Left kidney (tissue), 1 donor: ENCODE measurements at regions not wholly inside any gene's neighbourhood (a gene's known extent, or its start where the extent isn't known, plus 50 kb on each side); places are given as distances from the start of the nearest gene placed in this dataset.
"Not testable (repeated sequence)": the region's sequence is repeated elsewhere in the genome, so short reads cannot be mapped to it uniquely, and the experiment has no call there.

Experiments used
- DNase-seq: peaks from one replicate; pipeline ENCODE4 v3.0.0-alpha.2; 2013

DNA sequence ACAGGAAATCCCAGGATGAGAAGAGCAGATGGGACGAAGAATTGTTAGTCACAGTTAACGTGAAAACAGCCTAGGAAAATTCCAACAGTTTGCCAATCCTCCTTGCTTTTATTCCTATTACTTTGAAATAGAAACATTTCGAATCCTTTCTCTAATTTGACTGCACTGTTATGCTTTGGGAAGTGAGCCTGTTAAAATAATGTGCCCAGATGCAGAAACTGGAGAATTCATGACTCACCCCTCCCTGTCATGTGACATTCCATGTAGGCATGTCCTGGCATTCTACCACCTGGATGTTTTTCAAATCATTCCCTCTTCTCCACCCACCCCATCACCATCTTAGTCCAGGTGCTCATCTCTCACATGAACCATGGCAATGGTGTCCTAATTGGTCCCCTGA is 107.3 kb downstream of the MINAR1 start:
- no peak for DNase-seq

DNA sequence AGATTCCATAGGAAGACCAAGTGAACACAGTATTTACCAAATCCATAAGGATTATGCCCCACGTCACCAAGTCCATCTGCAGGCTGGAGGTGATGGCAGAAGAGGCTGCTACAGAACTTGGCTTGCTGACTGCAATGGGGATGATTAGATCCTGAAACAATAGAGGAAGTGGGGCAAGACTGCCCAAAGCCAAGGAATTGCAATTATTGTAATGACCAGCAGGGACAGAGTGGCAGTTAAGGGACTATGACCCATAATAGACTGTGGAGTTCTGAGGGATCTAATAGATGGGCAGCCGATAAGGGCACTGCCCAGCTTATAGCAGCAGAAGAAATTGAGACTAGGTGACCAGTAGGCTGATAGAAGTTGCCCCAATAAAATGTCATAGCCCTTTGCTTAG is 108.4 kb downstream of the MINAR1 start:
- DNase-seq = no peak

DNA sequence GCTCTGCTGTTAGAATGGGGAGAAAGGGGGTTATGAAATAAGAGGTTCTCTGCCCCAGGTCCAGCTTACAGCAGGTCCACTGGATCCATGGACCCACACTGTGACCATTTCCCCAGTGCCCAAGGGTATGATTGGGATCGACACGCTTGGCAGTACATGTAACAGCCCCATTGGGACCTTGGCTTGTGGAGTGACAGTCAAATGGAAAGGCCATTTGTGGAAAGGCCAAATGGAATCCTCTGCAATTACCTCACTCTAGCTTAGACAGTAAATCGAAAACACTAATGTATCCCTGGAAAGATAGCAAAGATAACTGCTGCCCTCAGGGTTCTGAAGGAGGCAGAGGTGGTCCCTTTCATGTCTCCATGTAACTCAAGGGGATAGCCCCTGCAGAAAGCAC is 109.1 kb downstream of the MINAR1 start:
- DNase-seq = no peak

DNA sequence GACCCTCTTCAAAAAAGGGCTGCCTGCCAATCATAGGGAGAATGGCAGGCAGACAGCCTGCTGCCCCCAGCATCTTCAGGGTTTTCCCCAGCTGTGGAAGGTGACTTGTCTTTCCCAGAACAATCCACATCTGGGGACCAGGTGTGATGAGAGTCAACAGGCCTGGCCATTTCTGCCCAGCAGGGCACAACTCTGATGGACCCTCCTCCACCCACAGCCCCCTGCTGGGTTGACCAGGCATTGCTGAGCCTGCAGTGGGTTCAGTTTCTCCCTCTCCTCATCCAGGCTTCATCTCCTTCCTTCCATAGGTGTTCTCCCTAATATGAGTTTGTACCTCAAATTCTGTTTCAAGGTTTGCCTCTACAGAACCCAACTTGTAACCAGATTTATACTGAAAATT is 111.0 kb downstream of the MINAR1 start:
- DNase-seq = no peak

DNA sequence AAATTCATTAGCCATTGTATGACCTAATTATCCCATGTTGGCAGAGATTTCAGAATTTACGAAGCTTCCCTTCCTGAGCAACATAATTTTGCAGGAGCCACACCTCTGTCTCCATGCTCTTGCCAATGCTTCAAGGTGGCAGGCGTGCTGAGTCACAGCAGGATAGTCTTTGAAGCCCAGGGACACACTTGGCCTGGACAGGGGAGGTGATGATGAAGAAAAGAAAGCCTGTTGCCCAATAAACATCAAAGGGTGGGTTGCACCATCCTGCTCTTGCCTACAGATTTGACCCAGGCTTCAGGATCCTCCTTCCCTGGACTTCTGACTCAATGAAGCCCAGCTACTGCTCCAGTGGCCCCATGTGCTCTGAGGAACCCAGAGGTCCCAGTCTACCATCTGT is 117.1 kb downstream of the MINAR1 start:
- no peak for DNase-seq

DNA sequence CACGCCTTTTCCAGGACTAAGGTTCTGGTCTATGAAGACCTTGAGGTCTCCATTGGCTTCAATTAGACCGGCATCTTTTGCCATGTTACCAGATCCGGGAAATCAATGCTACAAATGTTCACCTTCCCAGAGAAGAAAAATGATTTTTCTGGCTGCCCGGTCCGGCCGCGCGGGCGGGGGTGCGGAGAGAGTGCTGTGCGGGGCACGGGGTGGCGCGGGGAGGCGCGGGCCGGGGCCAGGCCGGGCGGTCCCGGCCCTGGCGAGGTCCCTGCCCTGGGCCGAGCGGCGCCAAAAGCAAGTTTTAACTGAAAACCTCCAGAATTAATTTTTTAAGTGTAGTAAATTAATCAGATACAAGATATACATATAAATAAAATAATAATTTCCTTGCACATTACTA is 128.2 kb downstream of the MINAR1 start:
- no peak for DNase-seq

DNA sequence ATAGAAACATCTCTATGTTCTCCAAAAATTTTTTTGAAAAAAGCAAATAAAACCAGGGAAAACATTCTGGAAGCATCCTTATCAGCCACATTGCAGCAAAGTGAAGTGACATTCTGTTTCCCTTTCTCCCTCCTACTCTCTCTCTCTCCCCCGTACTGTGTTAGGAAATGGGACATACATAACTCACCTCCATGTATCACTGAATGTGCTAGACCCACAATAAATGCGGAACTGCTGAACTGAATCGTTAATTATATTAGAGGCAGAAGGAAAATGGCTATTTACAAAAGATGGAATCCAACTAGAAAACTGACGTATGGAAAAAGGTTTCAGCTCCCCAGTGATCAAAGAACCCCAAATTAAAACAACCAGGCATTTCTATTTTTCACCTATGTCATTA is 129.8 kb downstream of the MINAR1 start:
- DNase-seq = peak; percentile 36

DNA sequence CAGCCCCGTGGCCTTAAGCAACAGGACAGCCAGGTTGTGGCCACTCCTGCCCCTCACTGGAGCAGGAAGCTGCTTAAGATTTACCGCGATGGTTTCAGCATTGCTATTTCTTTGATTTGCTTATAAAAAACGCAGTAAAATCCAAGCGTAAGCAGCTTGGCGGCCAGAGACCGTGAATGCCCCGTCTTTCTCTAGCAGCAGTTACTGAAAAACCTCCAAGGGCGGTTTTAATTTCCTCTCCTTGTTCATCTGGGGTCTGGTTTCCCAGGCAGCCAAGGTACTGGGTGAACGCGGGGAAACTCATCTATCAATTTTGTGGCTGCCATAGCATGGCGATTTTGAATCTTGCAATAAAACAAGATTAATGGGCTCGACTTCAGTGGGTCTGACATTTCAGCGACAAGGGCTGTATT is 130.3 kb downstream of the MINAR1 start:
- DNase-seq = peak; percentile 57

DNA sequence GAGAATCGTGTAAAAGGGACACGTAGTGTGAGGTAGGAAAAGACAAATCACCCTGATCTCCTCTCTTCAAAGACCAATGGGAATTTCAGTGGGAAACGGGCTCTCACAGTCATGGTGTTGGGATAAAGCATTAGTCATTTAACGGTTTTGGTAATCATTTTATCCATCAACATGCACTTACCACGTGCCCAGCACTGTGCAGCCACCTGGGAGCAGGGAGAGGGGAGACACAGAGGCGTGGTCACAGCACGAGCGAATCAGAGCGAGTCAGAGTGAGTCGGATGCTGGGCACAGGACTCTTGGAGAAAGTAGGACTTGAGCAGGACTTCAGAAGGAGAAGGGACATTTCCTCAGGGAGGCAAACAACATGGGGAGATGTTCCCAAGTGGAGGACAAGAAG is 130.8 kb downstream of the MINAR1 start:
- no peak for DNase-seq

DNA sequence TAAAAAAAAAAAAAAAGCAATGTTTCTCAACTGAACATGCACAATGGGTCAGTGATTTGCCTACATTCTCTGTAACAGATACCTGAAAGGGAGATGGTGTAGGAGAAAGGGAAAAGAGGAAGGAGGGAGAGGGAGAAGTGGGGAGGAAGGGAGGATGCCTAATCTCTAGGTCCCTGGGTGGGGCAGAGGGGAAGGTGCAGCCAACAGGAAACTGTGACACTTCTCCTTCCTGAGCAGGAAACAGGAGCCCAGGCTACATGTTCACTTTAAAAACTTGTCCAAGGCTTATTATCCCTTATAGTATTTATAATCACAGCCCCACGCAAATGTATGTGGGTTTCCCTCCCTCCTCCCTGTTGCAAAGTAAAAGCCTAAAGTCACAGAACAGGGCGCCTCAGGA is 137.9 kb downstream of the MINAR1 start:
- DNase-seq = no peak

DNA sequence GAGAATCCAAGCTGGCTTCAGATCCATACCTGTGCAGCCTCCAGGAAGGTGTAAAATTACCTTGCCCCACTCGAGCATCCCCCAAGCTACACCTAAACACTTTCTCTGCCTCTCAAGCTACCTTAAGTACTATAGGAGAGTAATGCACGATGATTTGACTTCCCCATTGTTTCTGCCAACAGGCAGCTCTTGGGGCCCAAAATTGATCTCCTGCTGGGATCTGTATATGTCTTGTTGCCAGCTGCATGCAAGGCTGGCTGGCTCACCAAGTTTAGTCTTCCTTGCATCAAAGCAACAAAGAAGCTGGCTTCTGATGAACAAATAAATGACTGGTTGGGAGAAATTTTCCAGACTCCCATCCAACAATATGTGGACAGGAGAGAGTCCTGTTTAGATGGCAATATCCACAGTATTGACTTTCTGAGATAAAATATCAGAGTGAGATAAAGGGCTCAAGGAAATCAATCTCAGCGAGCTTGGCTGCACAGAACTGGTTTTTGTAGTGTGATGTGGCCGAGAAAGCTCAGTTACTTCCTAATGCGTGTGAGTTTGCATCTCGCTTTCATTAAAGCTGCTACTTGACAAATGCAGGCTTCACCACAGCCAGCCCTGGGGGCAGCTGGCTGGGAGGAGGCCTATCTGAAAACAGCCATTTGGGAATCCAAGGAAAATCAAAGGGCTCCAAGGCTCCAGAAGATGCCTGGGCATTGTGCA is 140.7 kb downstream of the MINAR1 start:
- no peak for DNase-seq

DNA sequence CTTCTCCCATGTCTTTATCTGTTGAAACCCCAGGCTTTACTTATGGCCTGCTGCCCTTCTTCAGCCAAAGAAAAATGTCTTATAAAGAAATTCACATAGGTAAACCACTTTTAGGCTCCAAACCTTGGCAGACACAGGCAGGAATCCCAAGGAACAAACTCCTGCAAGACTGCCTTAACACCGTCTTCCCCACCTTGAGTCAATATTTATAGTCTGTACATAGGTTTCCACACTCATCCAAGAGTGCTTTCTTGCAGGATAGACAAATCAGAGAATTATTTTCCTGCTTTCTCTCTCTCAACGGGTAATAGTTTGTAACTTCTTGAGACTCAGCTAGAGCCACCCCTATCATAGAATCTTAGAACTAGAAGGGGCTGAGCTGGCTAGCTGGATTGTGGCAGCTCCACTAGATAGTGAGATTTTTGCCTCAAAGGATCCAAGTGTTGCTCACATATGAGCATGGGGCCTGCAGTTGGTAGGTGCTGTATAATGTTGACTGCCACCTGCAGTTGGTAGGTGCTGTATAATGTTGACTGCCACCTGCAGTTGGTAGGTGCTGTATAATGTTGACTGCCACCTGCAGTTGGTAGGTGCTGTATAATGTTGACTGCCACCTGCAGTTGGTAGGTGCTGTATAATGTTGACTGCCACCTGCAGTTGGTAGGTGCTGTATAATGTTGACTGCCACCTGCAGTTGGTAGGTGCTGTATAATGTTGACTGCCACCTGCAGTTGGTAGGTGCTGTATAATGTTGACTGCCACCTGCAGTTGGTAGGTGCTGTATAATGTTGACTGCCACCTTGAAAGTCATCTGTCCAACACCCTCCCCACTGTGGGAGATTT is 142.5 kb downstream of the MINAR1 start:
- DNase-seq = not testable (repeated sequence)

DNA sequence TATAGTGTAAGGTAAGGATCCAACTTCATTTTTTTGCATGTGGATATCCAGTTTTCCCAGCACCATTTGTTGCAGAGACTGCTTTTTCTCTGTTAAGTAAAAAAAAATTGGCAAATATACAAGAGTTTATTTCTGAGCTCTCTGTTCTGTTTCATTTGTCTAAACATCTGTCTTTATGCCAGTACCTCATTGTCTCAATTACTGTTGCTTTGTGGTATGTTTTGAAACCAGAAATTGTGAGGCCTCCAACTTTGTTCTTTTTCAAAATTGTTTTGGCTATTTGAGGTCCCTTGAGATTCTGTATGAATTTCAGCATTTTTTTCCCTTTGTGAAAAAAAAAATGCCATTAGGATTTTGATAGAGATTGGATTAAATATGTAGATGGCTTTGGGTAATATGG is 150.5 kb downstream of the MINAR1 start:
- DNase-seq = no peak

DNA sequence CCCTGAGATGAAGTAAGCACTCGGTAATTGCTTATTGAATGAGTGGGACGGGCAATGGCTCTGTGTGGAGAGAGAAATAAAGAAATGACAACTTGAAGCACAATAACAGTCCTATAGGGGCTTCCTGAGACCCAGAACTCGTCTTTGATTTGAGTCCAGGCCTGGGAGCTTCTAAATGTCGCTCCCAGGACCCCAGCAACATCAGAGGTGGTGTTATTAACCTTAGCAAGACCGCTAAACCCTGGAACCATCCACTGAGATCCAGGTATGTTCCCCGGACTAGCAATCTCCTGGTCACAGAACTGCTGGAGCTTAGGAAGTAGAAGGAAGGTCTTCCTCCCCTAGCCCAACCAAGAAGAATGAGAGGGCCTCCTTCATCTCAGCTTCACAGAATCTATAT is 160.0 kb downstream of the MINAR1 start:
- no peak for DNase-seq

DNA sequence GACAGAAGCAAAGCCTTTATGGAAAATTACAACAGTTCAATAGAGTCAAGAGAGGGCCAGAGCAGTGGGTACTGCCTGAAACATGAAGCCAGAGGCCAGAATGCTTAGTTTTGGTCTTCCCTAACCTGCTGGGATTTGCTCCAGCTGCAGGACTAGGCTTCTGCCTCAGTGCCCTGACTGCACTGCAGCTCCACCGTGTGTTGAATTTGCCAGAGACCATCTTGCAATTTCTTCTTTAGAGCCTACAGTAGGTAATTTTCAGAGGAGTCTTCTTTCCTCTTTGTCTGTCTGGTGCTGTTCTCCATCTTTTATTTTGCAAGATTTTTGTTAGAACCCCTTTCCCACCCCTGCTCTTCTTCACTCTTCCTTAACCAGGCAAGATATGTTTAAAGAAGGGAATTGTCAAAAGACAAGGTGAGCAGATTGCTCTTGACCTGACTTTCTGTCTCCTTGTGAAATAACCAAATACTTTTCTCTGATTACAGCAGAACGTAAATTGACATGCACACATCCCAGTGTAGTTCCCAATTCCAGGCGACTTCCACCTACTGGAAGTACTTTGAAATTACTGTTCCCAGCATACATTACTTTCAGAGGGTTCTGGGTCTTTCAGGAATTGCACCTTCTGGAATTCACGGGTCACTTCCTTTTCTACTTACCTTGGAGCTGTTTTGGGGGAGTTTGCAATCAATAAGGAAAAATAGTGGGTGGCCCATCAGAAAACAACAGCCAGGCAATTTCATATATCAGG is 161.2 kb downstream of the MINAR1 start:
- no peak for DNase-seq

DNA sequence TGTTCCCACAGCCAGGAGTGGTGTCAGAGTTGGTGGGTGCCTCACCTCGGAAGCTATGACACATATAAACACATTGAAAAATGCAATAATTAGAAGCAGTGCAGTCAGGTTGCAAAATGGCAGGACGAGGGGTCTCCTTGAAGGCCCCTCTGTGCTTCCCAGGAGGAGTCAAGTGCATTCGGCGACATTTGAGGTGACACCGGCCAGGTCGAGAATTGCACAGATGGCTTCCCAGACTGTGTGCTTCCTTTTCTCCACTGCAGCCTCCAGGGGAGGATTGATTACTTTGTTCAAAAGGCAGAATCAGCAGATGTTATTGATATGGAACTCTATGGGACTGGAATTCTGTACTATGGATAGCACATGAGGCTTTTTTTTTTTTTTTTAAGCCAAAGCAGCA is 163.2 kb downstream of the MINAR1 start:
- DNase-seq = no peak

DNA sequence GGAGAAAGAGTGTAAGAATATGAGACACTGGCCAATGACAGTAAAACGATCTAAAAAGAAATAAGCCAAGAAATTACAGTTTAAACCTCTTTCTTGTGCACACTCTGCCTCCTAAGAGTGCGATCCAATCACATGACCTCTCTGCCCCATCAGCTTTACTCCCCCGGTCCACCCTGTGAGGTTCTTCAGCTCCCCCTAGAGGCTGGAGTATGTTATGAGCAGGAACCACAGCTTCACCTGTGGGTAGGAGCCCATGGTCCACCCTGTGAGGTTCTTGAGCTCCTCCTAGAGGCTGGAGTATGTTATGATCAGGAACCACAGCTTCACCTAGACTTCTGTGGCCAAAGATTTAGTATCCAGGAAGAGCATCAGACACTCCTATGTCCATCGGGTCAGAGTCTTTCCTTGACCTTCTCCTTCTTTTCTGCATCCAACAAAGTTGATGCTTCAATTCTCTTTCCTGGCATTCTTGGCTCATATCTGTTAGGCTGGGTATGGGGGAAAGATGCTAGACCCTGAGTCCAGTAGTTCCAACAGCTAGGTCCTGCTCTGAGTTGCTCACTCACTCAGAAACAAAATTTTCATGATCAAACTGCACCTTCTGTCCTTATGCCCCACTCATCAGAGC is 164.0 kb downstream of the MINAR1 start:
- DNase-seq = peak; percentile 69

DNA sequence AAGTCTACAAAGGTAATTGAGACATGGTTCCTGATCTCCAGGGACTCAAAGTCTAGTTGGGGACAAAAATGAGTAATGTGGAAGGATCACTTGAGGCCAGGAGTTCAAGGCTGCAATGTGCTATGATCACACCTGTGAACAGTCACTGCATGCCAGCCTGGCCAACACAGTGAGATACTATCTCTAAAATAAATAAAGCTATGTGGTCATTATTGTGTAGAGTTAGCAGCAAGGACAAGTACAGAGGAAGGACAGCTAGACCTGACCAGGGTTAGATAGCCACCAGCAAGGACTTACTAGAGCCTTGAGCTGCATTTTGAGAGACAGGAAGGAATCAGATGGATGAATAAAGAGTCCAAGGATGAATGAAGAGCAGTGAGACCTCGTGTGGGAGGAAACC is 166.5 kb downstream of the MINAR1 start:
- DNase-seq = no peak

DNA sequence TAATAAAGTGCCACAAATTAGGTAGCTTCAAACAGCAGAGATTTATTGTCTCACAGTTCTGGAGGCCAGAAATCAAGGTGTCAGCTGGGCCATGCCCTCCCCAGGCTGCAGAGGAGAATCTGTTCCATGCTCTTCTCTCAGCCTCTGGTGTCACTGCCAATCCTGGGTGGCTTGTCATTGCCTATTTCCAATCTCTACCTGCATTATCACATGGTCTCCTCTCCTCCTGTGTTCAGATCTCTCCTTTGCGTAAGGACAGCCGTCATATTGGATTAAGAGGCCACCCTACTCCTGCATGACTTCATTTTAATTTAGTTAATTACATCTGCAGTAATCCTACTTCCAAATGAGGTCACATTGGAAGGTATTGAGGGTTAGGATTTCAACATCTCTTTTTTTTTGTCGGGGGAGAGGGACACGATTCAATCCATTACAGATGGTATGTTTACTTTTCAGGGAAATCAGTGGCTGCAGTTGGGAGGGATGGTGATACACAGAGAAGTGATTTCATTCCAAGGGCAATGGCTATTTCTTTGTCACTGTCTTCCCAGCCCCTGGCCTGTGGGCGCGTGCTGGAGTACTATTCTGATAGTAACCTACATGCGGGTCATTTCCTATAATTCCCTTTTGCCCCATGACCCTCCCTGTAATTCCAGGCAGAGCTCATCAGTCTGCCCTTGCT is 169.4 kb downstream of the MINAR1 start:
- no peak for DNase-seq

DNA sequence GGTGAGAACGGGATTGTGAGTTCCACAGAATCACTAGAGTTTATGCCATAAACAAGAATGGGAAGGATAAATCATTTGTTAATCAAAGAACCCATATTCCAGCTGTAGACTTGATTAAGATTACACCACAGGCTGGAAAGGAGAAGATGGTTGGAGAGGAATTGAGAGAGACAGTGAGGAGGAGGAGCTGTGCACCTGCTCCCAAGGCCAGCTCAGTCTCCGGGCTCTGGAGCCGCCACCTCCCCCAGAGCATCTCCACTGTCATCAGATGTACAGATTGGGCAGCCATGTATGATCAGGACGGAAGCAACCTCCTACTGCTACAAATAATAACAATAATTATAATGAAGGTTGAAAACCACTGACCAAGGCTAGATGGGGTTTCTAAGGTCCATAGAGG is 170.0 kb downstream of the MINAR1 start:
- no peak for DNase-seq

DNA sequence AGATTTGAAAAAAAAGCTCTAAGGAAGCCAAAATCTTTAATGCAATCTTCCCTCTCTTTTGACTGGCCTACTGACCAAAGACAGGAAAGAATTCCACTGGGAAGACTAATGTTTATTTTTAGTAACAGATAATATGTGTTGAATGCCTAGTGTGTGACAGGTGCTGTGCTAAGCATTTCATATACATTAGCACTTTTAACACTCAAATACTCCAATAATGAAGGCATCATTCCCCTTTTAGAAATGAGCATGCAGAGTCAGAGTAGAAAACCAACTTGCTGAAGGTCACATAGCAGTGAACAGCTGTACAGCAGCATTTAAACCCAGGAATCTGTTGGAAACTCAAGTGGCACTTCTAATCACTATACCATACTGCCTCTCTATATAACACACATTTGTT is 170.6 kb downstream of the MINAR1 start:
- no peak for DNase-seq

DNA sequence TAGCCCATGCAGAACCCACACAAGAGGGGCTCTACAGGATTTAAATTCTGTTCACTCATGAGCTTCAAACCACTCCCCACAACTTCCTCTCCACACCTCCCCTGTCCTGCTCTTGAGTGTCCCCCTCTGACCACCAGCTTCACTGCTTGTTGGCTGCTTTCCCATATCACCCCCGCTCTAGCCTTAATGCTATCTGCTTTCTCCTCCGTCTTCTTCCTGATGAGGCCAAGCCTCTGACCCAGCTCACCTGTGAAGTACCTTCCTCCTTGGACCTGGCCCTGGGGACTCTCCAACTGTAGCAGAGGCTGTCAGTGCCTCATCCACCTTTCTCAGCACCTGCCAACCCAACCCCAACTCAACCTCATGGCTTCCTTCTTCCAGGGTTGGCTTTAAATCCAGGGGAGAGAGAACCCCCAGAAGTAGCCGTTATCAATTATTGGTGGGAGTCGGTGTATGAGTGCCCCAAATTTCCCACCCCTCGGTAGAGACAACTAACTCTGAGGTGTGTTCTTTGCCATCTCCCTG is 174.8 kb downstream of the MINAR1 start:
- no peak for DNase-seq
